ENCODE measurements at regions not wholly inside any gene's neighbourhood (a gene's known extent, or its start where the extent isn't known, plus 50 kb on each side); places are given as distances from the start of the nearest gene placed in this dataset.
"Not testable (repeated sequence)": the region's sequence is repeated elsewhere in the genome, so short reads cannot be mapped to it uniquely, and the experiment has no call there.

DNA sequence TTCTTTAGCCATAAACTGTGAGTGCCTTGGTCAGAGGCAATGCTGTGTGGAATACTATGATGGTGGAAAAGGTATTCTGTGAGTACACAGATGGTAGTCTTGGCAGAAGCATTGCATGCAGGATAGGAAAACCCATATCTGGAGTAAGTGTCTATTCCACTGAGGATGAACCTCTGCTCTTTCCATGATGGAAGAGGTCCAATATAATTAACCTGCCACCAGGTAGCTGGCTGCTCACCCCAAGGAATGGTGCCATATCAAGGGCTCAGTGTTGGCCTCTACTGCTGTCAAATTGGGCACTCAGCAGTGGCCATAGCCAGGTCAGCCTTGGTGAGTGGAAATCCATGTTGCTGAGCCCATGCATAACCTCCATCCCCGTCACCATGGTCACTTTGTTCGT, 138.1 kb upstream of the KCND3 start:
- TF ChIP-seq, protein P1, sequence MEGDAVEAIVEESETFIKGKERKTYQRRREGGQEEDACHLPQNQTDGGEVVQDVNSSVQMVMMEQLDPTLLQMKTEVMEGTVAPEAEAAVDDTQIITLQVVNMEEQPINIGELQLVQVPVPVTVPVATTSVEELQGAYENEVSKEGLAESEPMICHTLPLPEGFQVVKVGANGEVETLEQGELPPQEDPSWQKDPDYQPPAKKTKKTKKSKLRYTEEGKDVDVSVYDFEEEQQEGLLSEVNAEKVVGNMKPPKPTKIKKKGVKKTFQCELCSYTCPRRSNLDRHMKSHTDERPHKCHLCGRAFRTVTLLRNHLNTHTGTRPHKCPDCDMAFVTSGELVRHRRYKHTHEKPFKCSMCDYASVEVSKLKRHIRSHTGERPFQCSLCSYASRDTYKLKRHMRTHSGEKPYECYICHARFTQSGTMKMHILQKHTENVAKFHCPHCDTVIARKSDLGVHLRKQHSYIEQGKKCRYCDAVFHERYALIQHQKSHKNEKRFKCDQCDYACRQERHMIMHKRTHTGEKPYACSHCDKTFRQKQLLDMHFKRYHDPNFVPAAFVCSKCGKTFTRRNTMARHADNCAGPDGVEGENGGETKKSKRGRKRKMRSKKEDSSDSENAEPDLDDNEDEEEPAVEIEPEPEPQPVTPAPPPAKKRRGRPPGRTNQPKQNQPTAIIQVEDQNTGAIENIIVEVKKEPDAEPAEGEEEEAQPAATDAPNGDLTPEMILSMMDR (IDR thresholded peaks at IDR 0.05; ENCODE audit: low read depth, low read length): not testable (repeated sequence)
- TF ChIP-seq EZH2phosphoT487 (IDR thresholded peaks at IDR 0.05; ENCODE audit: low read depth): not testable (repeated sequence)

All from OCI-LY3 (cell line).